ENCODE measurements at regions not wholly inside any gene's neighbourhood (a gene's known extent, or its start where the extent isn't known, plus 50 kb on each side); places are given as distances from the start of the nearest gene placed in this dataset.

DNA sequence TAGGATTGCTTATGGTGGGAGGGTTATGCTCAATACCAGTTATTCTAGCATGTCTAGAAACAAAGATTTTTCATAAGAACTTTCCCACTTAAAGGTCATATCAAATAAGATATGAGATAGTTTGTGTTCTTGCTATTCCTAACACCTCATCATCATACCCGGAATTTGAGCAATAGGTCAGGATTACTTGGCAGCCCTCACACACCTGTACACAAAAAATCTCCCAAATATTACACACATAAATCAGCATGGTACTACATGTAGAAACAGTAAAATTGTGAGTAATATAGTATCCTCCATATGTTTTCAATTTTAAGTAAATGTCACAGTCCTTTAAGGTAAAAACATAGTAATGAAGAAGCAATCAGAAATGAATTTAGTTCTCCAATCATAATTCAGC, 113.7 kb downstream of the SLC25A46 start:
- TF ChIP-seq POLR2AphosphoS5 (IDR thresholded peaks at IDR 0.05) (no peak), POLR2A (IDR thresholded peaks at IDR 0.05) (no peak), EP300 (IDR thresholded peaks at IDR 0.05) (no peak)
- TF ChIP-seq, protein P1, sequence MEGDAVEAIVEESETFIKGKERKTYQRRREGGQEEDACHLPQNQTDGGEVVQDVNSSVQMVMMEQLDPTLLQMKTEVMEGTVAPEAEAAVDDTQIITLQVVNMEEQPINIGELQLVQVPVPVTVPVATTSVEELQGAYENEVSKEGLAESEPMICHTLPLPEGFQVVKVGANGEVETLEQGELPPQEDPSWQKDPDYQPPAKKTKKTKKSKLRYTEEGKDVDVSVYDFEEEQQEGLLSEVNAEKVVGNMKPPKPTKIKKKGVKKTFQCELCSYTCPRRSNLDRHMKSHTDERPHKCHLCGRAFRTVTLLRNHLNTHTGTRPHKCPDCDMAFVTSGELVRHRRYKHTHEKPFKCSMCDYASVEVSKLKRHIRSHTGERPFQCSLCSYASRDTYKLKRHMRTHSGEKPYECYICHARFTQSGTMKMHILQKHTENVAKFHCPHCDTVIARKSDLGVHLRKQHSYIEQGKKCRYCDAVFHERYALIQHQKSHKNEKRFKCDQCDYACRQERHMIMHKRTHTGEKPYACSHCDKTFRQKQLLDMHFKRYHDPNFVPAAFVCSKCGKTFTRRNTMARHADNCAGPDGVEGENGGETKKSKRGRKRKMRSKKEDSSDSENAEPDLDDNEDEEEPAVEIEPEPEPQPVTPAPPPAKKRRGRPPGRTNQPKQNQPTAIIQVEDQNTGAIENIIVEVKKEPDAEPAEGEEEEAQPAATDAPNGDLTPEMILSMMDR (IDR thresholded peaks at IDR 0.05), result no peak
- no peaks in the 10 kb centered on the region for H3K9me3 ChIP-seq
- no peak overlapping the region for H3K4me3 ChIP-seq
- no peaks in the 10 kb centered on the region for H3K36me3 ChIP-seq
- H3K4me1 ChIP-seq, result peaks cover 3% of the 10 kb centered on the region
- no peak for DNase-seq (ENCODE audit: low spot score in 2 of 2)
- H3K27ac ChIP-seq, result no peak overlapping the region
- WGBS, result 67% methylated on average over 1 of the region's 1 CpG
- H3K27me3 ChIP-seq, result no peaks in the 10 kb centered on the region

DNA sequence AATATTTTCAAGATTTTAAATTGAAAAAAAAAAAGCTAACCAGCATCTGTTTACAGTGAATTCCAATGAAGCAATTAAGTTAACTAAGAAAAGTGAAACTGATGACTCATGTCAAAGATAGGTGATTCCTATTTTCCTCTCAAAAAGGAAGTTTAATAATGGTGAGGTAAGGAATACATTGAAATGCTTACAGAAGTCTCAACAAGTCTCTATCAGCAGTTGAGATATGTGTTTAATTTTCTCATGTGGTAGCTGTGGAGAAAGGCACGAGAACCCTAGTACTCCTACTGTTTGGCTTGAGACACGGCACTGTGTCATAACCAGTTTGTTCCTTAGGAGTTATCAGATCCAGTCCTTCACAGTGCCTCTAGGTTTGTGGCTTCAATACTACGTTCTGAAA, 114.5 kb downstream of the SLC25A46 start:
- DNase-seq (ENCODE audit: low spot score in 2 of 2), result no peak
- H3K9me3 ChIP-seq, result no peaks in the 10 kb centered on the region
- no peaks in the 10 kb centered on the region for H3K36me3 ChIP-seq
- H3K27ac ChIP-seq, result no peak overlapping the region
- H3K4me3 ChIP-seq, result no peak overlapping the region
- TF ChIP-seq POLR2AphosphoS5 (IDR thresholded peaks at IDR 0.05) (no peak), POLR2A (IDR thresholded peaks at IDR 0.05) (no peak), EP300 (IDR thresholded peaks at IDR 0.05) (no peak)
- TF ChIP-seq, protein P1 (IDR thresholded peaks at IDR 0.05), result no peak
- peaks cover 3% of the 10 kb centered on the region for H3K4me1 ChIP-seq
- H3K27me3 ChIP-seq, result no peaks in the 10 kb centered on the region
- 25% methylated on average over 3 of the region's 3 CpGs for WGBS

DNA sequence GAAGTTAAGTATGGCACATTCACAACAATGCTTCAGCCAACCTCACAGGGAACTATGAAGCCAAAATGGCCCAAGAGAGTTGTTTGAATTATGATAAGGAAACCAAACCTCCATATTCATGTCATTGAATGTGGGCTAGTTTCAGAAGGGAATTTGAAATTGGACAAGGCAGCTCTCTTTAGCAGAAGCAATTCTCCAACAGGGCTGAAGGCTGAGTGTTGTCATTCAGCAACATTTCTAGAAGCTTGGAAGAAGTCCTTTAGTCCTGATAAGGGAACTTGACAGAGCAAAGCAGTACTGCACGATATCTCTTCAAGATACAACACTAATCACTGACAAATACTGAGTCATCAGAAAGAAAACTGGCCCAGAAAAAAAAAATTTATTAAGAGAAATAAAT, 115.4 kb downstream of the SLC25A46 start:
- no peaks in the 10 kb centered on the region for H3K9me3 ChIP-seq
- TF ChIP-seq EP300 (IDR thresholded peaks at IDR 0.05), result no peak
- TF ChIP-seq, protein P1 (IDR thresholded peaks at IDR 0.05), result no peak
- no peak for TF ChIP-seq POLR2AphosphoS5 (IDR thresholded peaks at IDR 0.05)
- no peak for TF ChIP-seq POLR2A (IDR thresholded peaks at IDR 0.05)
- no peak overlapping the region for H3K4me3 ChIP-seq
- DNase-seq (ENCODE audit: low spot score in 2 of 2), result no peak
- H3K27me3 ChIP-seq, result no peaks in the 10 kb centered on the region
- WGBS, result 62% methylated on average over 1 of the region's 1 CpG
- no peak overlapping the region for H3K27ac ChIP-seq
- H3K4me1 ChIP-seq, result peaks cover 3% of the 10 kb centered on the region
- H3K36me3 ChIP-seq, result no peaks in the 10 kb centered on the region

DNA sequence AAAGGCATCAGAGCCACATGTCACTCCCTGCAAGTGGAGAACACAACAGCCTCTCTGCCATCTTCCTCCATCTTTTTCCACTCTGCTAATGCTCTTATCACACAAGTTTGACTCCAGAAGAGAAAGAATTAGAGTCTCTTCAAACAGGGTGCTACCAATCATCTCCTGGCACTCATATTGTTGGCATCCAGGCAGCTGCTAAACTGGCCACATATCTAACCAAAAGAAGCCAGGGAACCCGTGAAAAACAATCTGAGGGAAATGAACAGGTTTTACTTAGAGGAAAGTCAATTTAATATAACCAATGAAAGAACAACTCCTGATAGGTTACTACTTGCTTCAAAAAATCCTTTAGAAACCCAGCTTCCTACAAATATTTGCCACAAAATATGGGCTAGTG, 117.2 kb downstream of the SLC25A46 start:
- H3K9me3 ChIP-seq, result no peaks in the 10 kb centered on the region
- no peak overlapping the region for H3K4me3 ChIP-seq
- TF ChIP-seq, protein P1 (IDR thresholded peaks at IDR 0.05), result no peak
- no peaks in the 10 kb centered on the region for H3K36me3 ChIP-seq
- H3K27me3 ChIP-seq, result no peaks in the 10 kb centered on the region
- 64% methylated on average over 1 of the region's 1 CpG for WGBS
- no peak for DNase-seq (ENCODE audit: low spot score in 2 of 2)
- H3K4me1 ChIP-seq, result peaks cover 3% of the 10 kb centered on the region
- no peak overlapping the region for H3K27ac ChIP-seq

DNA sequence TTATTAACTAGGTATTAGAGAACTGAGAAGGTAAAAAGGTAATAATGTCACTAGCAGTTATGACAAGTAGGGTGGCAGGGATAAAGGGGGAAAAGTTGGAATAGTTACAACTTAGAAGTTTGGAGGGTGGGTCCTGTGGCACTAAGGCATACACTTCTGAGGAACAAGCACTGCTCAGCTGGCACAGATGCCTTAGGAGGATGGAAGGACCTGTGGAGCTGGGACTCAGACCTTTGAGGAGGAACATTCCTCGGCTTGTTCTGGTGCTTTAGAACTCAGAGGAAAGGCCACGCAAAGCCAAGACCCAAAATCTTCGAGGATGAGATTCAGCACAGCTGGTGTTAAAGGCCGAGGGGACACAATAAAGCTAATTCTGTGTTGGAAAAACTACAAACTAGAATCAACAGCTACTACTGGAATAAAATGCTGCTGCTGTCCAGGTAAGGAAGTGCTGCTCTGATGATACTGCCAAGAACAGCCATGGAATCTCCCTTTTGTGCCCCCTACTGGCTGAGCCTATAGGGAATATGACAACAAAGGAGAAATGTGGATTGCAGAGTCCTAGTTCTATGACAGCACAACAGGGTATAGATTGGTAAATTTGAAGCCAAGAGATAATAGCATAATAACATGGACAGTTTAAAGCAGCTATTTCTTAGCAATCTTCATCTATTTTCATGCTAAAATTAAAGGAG, 126.7 kb downstream of the SLC25A46 start:
- no peak for DNase-seq (ENCODE audit: low spot score in 2 of 2)
- 87% methylated on average over 4 of the region's 4 CpGs for WGBS
- Histone ChIP-seq H3K4me3 (no peak overlapping the region), H3K36me3 (no peaks in the 10 kb centered on the region), H3K27ac (no peak overlapping the region), H3K4me1 (no peaks in the 10 kb centered on the region), H3K27me3 (no peaks in the 10 kb centered on the region), H3K9me3 (no peaks in the 10 kb centered on the region)
- no peak for TF ChIP-seq POLR2A (IDR thresholded peaks at IDR 0.05)
- TF ChIP-seq, protein P1 (IDR thresholded peaks at IDR 0.05), result peak in 1 of 2 donors; percentile 20

Measured in suprapubic skin (tissue), 4 donors.